GM12874 (cell line): ENCODE measurements at regions not wholly inside any gene's neighbourhood (a gene's known extent, or its start where the extent isn't known, plus 50 kb on each side); places are given as distances from the start of the nearest gene placed in this dataset.

Experiments
- CTCF ChIP-seq: IDR thresholded peaks from 2 replicates; pipeline ENCODE4 v1.5.1; 2011; ENCODE audit warnings: low read depth, mild to moderate bottlenecking, control low read depth, low read length, moderate library complexity; ENCODE audit not compliant: insufficient read depth

- no peak for TF ChIP-seq CTCF
Measured at GRCh38 chr14:49425921-49426320, 160.3 kb downstream of the RPS29 start.

- no peak for TF ChIP-seq CTCF
Measured at GRCh38 chr14:49424436-49425331, 161.5 kb downstream of the RPS29 start.

GRCh38 chr14:49420201-49420600, 166.0 kb downstream of the RPS29 start:
- no peak for TF ChIP-seq CTCF

- TF ChIP-seq CTCF: no peak
Measured at GRCh38 chr14:49418789-49419188, 167.4 kb downstream of the RPS29 start.

- TF ChIP-seq CTCF: no peak
Measured at GRCh38 chr14:49417790-49418189, 168.4 kb downstream of the RPS29 start.

- no peak for TF ChIP-seq CTCF
Measured at GRCh38 chr14:49408187-49408933, 177.8 kb downstream of the RPS29 start.

GRCh38 chr14:49405291-49405690, 180.9 kb downstream of the RPS29 start:
- no peak for TF ChIP-seq CTCF
